Loucy (cell line): ENCODE measurements at regions not wholly inside any gene's neighbourhood (a gene's known extent, or its start where the extent isn't known, plus 50 kb on each side); places are given as distances from the start of the nearest gene placed in this dataset.

ENCODE experiments used
- EZH2phosphoT487 ChIP-seq: fragments of 200-600 bp; IDR thresholded peaks from 2 replicates; pipeline ENCODE4 v1.6.1; 2018; ENCODE audit warnings: antibody characterized with exemption, mild to moderate bottlenecking, moderate library complexity, borderline replicate concordance
- TF ChIP-seq, protein P1 (sequence below): fragments of 200-600 bp; sonication (generic); conservative IDR thresholded peaks from 2 replicates; pipeline ENCODE4 v1.5.1; 2014; ENCODE audit warnings: mild to moderate bottlenecking, antibody characterized with exemption, low read length

DNA sequence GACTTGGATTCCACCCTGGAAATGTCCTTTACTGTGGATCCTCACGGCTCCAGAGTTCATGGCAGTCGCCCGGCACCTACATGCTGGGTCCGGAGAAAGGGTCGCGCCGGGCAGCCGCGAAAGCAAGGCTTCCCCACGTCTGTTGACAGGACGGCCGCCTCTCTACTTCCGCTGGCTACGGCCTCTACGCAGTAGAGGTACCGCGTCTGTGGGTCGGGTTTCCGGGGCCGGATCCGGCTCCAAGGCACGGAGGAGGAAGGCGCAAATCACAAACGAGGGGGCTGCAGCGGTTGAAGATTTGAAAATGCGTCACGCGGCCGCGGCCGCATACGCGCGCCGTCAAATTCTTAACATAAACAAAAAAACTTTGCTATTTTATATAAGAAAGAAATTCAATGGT lies 649.6 kb downstream of the REEP3 start:
- TF ChIP-seq EZH2phosphoT487, result no peak
- TF ChIP-seq, protein P1, sequence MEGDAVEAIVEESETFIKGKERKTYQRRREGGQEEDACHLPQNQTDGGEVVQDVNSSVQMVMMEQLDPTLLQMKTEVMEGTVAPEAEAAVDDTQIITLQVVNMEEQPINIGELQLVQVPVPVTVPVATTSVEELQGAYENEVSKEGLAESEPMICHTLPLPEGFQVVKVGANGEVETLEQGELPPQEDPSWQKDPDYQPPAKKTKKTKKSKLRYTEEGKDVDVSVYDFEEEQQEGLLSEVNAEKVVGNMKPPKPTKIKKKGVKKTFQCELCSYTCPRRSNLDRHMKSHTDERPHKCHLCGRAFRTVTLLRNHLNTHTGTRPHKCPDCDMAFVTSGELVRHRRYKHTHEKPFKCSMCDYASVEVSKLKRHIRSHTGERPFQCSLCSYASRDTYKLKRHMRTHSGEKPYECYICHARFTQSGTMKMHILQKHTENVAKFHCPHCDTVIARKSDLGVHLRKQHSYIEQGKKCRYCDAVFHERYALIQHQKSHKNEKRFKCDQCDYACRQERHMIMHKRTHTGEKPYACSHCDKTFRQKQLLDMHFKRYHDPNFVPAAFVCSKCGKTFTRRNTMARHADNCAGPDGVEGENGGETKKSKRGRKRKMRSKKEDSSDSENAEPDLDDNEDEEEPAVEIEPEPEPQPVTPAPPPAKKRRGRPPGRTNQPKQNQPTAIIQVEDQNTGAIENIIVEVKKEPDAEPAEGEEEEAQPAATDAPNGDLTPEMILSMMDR, result no peak
